T-helper 17 cell (primary cell): ENCODE measurements at regions not wholly inside any gene's neighbourhood (a gene's known extent, or its start where the extent isn't known, plus 50 kb on each side); places are given as distances from the start of the nearest gene placed in this dataset.
"Not testable (repeated sequence)": the region's sequence is repeated elsewhere in the genome, so short reads cannot be mapped to it uniquely, and the experiment has no call there.

Experiments used
- ATAC-seq: fragments of 150-1000 bp; cut with Tn5 transposase; 2 replicates; pipeline ENCODE4 v1.10.0; 2021; ENCODE audit warnings: mild to moderate bottlenecking, moderate library complexity
- DNase-seq, 3 donors: peaks; one replicate each; pipeline versions ENCODE4 v3.0.0 to v3.0.0-alpha.2; 2020 to 2021
- H3K9me3 ChIP-seq: one replicate; pipeline ENCODE4 v1.7.0; 2013; ENCODE audit warnings: low read length, mild to moderate bottlenecking; ENCODE audit not compliant: control insufficient read depth, poor library complexity, severe bottlenecking
- H3K27ac Mint-ChIP-seq: one replicate; pipeline ENCODE4 v1.8.0; 2022; ENCODE audit warnings: mild to moderate bottlenecking, moderate library complexity, mixed read lengths
- H3K27me3 Mint-ChIP-seq: one replicate; pipeline ENCODE4 v1.8.0; 2022; ENCODE audit warnings: mixed read lengths
- H3K36me3 Mint-ChIP-seq: one replicate; pipeline ENCODE4 v1.8.0; 2022; ENCODE audit warnings: low read depth, mixed read lengths
- H3K4me1 Mint-ChIP-seq: one replicate; pipeline ENCODE4 v1.8.0; 2022; ENCODE audit warnings: mild to moderate bottlenecking, mixed read lengths
- H3K4me3 Mint-ChIP-seq: one replicate; pipeline ENCODE4 v1.8.0; 2022; ENCODE audit warnings: mild to moderate bottlenecking, moderate library complexity, mixed read lengths

DNA sequence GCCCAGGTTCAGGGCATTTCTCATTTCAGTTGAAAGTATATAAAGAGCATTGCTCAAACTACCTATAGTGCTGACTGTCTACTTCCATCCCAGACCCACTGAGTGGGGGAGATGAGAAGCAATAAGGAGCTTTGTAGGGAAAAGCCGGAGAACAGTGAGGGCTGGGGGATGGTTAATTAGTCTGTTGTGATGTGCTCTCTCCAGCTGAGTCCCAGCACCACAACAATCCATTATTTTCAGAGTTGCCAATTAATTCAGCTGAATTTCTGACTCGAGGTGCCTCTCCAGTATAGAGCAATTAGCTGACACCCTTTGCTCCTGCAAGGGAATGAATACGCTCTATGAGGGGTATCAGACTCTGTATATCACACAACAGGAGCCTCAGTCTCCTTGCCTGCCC lies 1118.6 kb downstream of the SORCS3 start:
- no peak overlapping the region for H3K4me3 Mint-ChIP-seq
- H3K9me3 ChIP-seq = no peaks in the 10 kb centered on the region
- no peaks in the 10 kb centered on the region for H3K27me3 Mint-ChIP-seq
- H3K36me3 Mint-ChIP-seq = no peaks in the 10 kb centered on the region
- no peak for ATAC-seq
- H3K27ac Mint-ChIP-seq = no peak overlapping the region
- no peak for DNase-seq
- no peaks in the 10 kb centered on the region for H3K4me1 Mint-ChIP-seq

DNA sequence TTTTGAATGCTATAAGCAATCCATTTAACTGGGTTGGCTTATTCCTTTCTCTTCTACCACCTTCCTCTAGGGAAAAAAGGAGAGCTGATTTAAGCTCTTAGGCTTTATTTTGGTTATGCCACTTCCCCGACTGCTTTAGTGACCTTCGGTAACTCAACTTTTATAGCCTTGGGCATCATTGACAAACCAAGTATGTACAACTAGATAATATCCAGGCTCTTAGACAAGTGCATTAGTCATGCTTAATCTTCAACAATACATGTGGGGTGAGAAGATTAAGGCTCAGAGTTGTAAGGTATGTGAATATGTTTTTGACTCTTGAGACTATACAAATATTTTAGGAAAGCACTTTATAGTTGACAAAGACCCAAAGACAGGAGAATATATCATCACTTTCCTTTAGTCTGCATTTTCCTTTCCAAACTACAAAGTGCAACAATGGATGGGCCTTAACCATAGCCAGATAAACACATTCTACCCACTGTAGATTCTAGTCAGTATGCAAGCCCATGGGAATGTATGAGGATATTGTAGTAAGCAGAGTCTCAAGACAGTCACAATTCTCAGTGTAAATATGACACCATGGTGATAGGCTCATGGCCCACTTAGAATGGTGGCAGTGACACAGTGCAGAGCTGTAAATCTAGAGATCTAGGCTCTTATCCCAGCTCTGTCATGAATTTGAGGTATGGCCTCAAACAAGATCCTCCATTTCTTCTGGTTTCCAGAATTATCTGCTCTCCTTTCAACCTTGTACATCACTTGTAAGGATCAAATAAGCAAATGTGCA lies 1117.3 kb downstream of the SORCS3 start:
- Mint-ChIP-seq H3K4me3 (no peak overlapping the region), H3K4me1 (no peaks in the 10 kb centered on the region), H3K27ac (no peak overlapping the region), H3K27me3 (no peaks in the 10 kb centered on the region), H3K36me3 (no peaks in the 10 kb centered on the region)
- DNase-seq (no peak), ATAC-seq (no peak)
- H3K9me3 ChIP-seq = no peaks in the 10 kb centered on the region

- no peak for DNase-seq
- Mint-ChIP-seq H3K27me3 (no peaks in the 10 kb centered on the region), H3K4me1 (no peaks in the 10 kb centered on the region), H3K27ac (no peak overlapping the region), H3K36me3 (no peaks in the 10 kb centered on the region), H3K4me3 (no peak overlapping the region)
- no peak for ATAC-seq
- H3K9me3 ChIP-seq = no peaks in the 10 kb centered on the region
These were observed 1116.2 kb downstream of the SORCS3 start for GRCh38 chr10:105757302-105757701.

DNA sequence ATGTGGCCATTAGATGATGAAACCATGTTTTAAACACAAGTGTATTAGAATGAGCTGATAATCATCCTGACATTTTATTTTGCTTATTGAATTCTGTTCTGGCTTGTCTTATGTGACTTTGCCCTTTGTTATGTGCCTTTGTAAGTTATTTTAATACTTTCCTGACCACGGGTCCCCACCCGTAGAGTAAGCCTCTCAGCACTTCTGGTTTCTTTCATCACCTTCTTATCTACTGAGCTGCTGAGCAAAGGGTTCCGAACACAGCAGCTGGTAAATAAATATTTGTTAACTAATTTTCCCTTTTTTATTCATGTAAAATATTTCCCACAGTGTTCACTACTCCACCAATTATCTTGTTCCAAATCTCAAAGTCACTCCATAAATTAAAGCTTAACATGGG lies 1115.3 kb downstream of the SORCS3 start:
- Mint-ChIP-seq H3K27ac (no peak overlapping the region), H3K27me3 (no peaks in the 10 kb centered on the region), H3K36me3 (no peaks in the 10 kb centered on the region), H3K4me1 (no peaks in the 10 kb centered on the region), H3K4me3 (no peak overlapping the region)
- DNase-seq = no peak
- no peaks in the 10 kb centered on the region for H3K9me3 ChIP-seq
- ATAC-seq = no peak

DNA sequence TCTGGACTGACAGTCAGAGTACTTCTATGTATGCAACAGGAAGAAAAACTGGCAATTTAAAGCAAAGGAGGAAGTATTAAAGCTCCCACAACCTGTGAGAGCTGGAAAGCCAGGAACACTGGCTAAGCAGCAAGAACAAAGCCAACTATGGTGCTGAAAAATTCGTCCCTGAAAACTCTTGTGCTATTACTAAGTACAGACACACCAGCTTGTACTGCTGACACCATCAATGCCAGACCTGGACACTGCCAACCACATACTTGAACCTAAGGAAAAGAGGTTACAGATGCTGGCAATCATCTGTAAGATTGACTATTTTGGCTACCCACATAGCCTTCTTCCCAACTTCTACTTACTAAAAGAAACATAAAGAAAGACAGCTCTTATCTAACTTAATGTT lies 1110.6 kb downstream of the SORCS3 start:
- Mint-ChIP-seq H3K27ac (no peak overlapping the region), H3K36me3 (no peaks in the 10 kb centered on the region), H3K4me1 (no peaks in the 10 kb centered on the region), H3K27me3 (no peaks in the 10 kb centered on the region), H3K4me3 (no peak overlapping the region)
- no peak for ATAC-seq
- no peak for DNase-seq
- H3K9me3 ChIP-seq = no peaks in the 10 kb centered on the region

DNA sequence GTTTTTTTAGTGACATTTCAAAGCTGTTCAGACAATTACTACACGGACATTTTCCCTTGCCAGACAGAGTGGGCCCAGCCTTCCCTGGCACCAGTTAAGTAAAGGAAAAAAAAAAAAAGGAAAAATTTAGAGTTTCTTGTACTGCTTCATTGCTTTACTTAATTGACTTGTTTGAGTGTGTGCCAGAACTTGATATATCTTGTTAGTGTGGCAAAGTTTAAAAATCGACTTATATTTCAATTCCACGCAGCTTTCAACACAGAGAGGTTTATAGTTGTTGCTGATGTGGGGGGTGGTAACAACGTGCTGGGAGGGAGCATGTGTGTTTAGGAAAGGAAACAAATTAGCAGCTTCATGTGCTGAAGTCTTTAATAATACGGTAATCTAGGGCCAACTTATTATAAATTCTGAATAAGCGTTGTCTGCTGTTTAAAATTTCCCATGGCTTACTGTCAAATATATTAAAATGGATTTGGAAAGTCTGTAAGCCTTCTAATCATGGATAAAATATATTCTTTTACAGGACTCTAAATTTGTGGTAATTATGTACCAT lies 1104.6 kb downstream of the SORCS3 start:
- no peak for DNase-seq
- no peaks in the 10 kb centered on the region for H3K36me3 Mint-ChIP-seq

DNA sequence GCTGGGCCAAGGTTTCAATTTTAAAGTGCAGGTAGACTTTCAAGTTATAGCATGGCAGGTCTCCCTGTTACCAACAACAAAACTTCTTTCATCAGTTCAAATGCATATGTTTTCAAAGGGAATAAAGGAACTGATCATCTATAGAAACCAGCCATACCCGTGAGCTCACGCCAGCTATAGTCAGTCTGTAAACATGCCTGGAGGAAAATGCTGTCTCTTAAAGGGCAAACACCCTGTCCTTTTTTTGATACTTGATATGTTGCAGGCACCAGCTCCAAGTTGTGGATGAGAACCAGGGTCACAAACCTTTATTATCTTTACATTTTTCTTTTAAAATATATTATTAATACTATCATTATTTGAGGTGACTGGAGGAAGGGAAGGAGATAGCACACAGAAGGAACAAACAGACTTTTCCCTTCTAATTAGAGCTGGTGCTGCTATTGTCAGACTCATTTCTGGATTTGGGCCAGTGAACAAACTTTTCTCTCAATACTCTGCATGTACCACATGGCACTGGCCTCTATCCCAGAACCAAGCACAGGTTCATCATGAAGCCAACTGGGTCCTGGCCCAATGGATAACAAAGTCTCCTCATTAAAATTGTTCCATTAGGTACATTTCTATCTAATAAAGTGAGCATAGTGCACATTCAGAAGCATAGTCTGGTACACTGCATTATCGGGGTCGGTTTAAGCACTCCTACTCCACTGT lies 1102.4 kb downstream of the SORCS3 start:
- Mint-ChIP-seq H3K36me3 (no peaks in the 10 kb centered on the region), H3K27ac (no peak overlapping the region), H3K27me3 (no peaks in the 10 kb centered on the region), H3K4me3 (no peak overlapping the region), H3K4me1 (no peaks in the 10 kb centered on the region)
- no peak for DNase-seq
- no peak for ATAC-seq
- H3K9me3 ChIP-seq = no peaks in the 10 kb centered on the region

More for the DNA sequence above, 1104.6 kb downstream of the SORCS3 start:
- Mint-ChIP-seq H3K27ac (no peak overlapping the region), H3K27me3 (no peaks in the 10 kb centered on the region), H3K4me1 (no peaks in the 10 kb centered on the region), H3K4me3 (no peak overlapping the region)
- ATAC-seq = no peak
- H3K9me3 ChIP-seq = no peaks in the 10 kb centered on the region

- Mint-ChIP-seq H3K27me3 (no peaks in the 10 kb centered on the region), H3K4me1 (no peaks in the 10 kb centered on the region), H3K4me3 (no peak overlapping the region), H3K36me3 (no peaks in the 10 kb centered on the region), H3K27ac (no peak overlapping the region)
- no peak for ATAC-seq
- H3K9me3 ChIP-seq = no peaks in the 10 kb centered on the region
- DNase-seq = no peak
These were observed 1101.8 kb downstream of the SORCS3 start for GRCh38 chr10:105742923-105743322.

DNA sequence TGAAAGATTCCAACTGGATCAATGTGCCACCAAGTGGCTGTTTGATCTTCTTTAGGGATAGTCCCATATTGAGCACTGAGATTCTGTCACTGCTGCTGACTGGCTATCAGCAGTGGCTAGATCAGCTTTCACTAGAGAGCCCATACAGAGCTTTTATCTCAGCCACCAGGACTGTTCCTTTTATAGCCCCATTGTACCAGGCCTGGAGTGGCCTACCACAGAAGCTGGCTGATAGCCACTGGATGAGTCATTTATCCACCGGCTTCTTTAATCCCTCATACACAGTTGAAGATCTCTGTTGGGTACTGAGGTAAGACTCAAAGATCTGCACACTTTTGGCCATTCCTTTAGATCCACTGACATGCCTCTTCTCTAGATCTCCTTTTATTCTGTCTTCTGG lies 1101.1 kb downstream of the SORCS3 start:
- Mint-ChIP-seq H3K4me1 (no peaks in the 10 kb centered on the region), H3K4me3 (no peak overlapping the region), H3K27ac (no peak overlapping the region), H3K36me3 (no peaks in the 10 kb centered on the region), H3K27me3 (no peaks in the 10 kb centered on the region)
- H3K9me3 ChIP-seq = no peaks in the 10 kb centered on the region
- ATAC-seq (no peak), DNase-seq (no peak)

GRCh38 chr10:105734479-105734878 lies 1093.4 kb downstream of the SORCS3 start:
- Mint-ChIP-seq H3K27ac (no peak overlapping the region), H3K4me1 (no peaks in the 10 kb centered on the region), H3K36me3 (no peaks in the 10 kb centered on the region), H3K27me3 (no peaks in the 10 kb centered on the region), H3K4me3 (no peak overlapping the region)
- no peak for ATAC-seq
- no peak for DNase-seq
- H3K9me3 ChIP-seq = no peaks in the 10 kb centered on the region

- no peak overlapping the region for H3K27ac Mint-ChIP-seq
- no peaks in the 10 kb centered on the region for H3K27me3 Mint-ChIP-seq
- no peaks in the 10 kb centered on the region for H3K9me3 ChIP-seq
- no peak for ATAC-seq
- no peaks in the 10 kb centered on the region for H3K36me3 Mint-ChIP-seq
- H3K4me3 Mint-ChIP-seq = no peak overlapping the region
- no peak for DNase-seq
- no peaks in the 10 kb centered on the region for H3K4me1 Mint-ChIP-seq
These were observed 1092.8 kb downstream of the SORCS3 start for GRCh38 chr10:105733924-105734323.

- H3K4me3 Mint-ChIP-seq = no peak overlapping the region
- ATAC-seq = no peak
- no peaks in the 10 kb centered on the region for H3K27me3 Mint-ChIP-seq
These were observed 1088.3 kb downstream of the SORCS3 start for GRCh38 chr10:105729428-105729827.

GRCh38 chr10:105727586-105727985 lies 1086.5 kb downstream of the SORCS3 start:
- not testable (repeated sequence) for H3K4me3 Mint-ChIP-seq, H3K9me3 ChIP-seq, H3K27ac Mint-ChIP-seq, H3K27me3 Mint-ChIP-seq, DNase-seq, H3K36me3 Mint-ChIP-seq, ATAC-seq, H3K4me1 Mint-ChIP-seq

More at GRCh38 chr10:105729428-105729827, 1088.3 kb downstream of the SORCS3 start:
- DNase-seq = no peak
- no peak overlapping the region for H3K27ac Mint-ChIP-seq
- no peaks in the 10 kb centered on the region for H3K36me3 Mint-ChIP-seq
- no peaks in the 10 kb centered on the region for H3K4me1 Mint-ChIP-seq
- no peaks in the 10 kb centered on the region for H3K9me3 ChIP-seq
